GM23338 (cell line): ENCODE measurements at regions not wholly inside any gene's neighbourhood (a gene's known extent, or its start where the extent isn't known, plus 50 kb on each side); places are given as distances from the start of the nearest gene placed in this dataset.
A peak's percentile ranks its signal among the peaks of the same experiment; 100 is the strongest.

Experiments used
- ATAC-seq: fragments of 200-7000 bp; cut with Tn5 transposase; 3 replicates; pipeline ENCODE4 v1.9.1; 2020
- DNase-seq: peaks from one replicate; pipeline ENCODE4 v3.0.0-alpha.2; 2015; ENCODE audit warnings: low spot score
- H2AFZ ChIP-seq: fragments of 200-600 bp; sonication (generic); 2 replicates; pipeline ENCODE4 v1.8.0; 2016; ENCODE audit warnings: antibody characterized with exemption, mild to moderate bottlenecking, moderate library complexity
- H3F3A ChIP-seq: fragments of 200-600 bp; sonication (generic); replicated peaks from 2 replicates; pipeline ENCODE4 v1.8.0; 2017; ENCODE audit warnings: antibody characterized with exemption, mixed run types, low read depth
- H3K27ac ChIP-seq: fragments of 200-600 bp; sonication (generic); 2 replicates; pipeline ENCODE4 v1.6.1; 2016; ENCODE audit warnings: low read depth
- H3K27me3 ChIP-seq: fragments of 200-600 bp; sonication (generic); 2 replicates; pipeline ENCODE4 v1.8.0; 2016; ENCODE audit warnings: mild to moderate bottlenecking, mixed run types, moderate library complexity; ENCODE audit not compliant: insufficient read depth
- H3K36me3 ChIP-seq: fragments of 200-600 bp; sonication (generic); 2 replicates; pipeline ENCODE4 v1.8.0; 2016; ENCODE audit warnings: mild to moderate bottlenecking; ENCODE audit not compliant: insufficient read depth
- H3K4me1 ChIP-seq: fragments of 200-600 bp; sonication (generic); 2 replicates; pipeline ENCODE4 v1.8.0; 2016; ENCODE audit warnings: mild to moderate bottlenecking, moderate library complexity; ENCODE audit not compliant: insufficient read depth
- H3K4me2 ChIP-seq: fragments of 200-600 bp; sonication (generic); 2 replicates; pipeline ENCODE4 v1.7.1; 2017; ENCODE audit warnings: mixed run types
- H3K4me3 ChIP-seq: fragments of 200-600 bp; sonication (generic); 2 replicates; pipeline ENCODE4 v1.6.1; 2016; ENCODE audit warnings: mixed run types
- H3K79me2 ChIP-seq: fragments of 200-600 bp; sonication (generic); replicated peaks from 2 replicates; pipeline ENCODE4 v1.8.0; 2017; ENCODE audit warnings: mild to moderate bottlenecking; ENCODE audit not compliant: insufficient read depth
- H3K9me2 ChIP-seq: fragments of 200-600 bp; sonication (generic); 2 replicates; pipeline ENCODE4 v1.8.0; 2017; ENCODE audit not compliant: insufficient read depth
- H4K20me1 ChIP-seq: fragments of 200-600 bp; sonication (generic); replicated peaks from 2 replicates; pipeline ENCODE4 v1.8.0; 2017; ENCODE audit warnings: mild to moderate bottlenecking; ENCODE audit not compliant: insufficient read depth
- H3K27ac Mint-ChIP-seq: 2 replicates; pipeline ENCODE4 v1.8.0; 2020; ENCODE audit warnings: inconsistent platforms, mild to moderate bottlenecking, moderate library complexity, mixed read lengths
- H3K27me3 Mint-ChIP-seq: 3 replicates; pipeline ENCODE4 v1.8.0; 2022; ENCODE audit warnings: low read depth, mild to moderate bottlenecking, moderate library complexity, mixed read lengths, inconsistent platforms; ENCODE audit not compliant: insufficient read depth, poor library complexity
- H3K36me3 Mint-ChIP-seq: 3 replicates; pipeline ENCODE4 v1.8.0; 2021; ENCODE audit warnings: low read depth, mild to moderate bottlenecking, inconsistent platforms, moderate library complexity, mixed read lengths
- H3K4me1 Mint-ChIP-seq: 3 replicates; pipeline ENCODE4 v1.8.0; 2020; ENCODE audit warnings: mild to moderate bottlenecking, inconsistent platforms, mixed read lengths
- H3K4me3 Mint-ChIP-seq: 3 replicates; pipeline ENCODE4 v1.8.0; 2021; ENCODE audit warnings: moderate library complexity, mild to moderate bottlenecking, inconsistent platforms, mixed read lengths
- H3K9me3 Mint-ChIP-seq: 3 replicates; pipeline ENCODE4 v1.8.0; 2020; ENCODE audit warnings: moderate library complexity, mild to moderate bottlenecking, inconsistent platforms, mixed read lengths
- CREB1 ChIP-seq: fragments of 250-450 bp; sonication (Bioruptor Pico); IDR thresholded peaks from 2 replicates; pipeline ENCODE4 v1.5.0; 2020; ENCODE audit warnings: low read depth, mild to moderate bottlenecking, moderate library complexity
- ETS1 ChIP-seq: IDR thresholded peaks from 2 replicates; pipeline ENCODE4 v1.6.1; 2016; ENCODE audit warnings: antibody characterized with exemption
- EZH2 ChIP-seq: fragments of 200-600 bp; sonication (generic); IDR thresholded peaks from one replicate; pipeline ENCODE4 v1.8.0; 2017; ENCODE audit warnings: antibody characterized with exemption, mild to moderate bottlenecking, low read depth; ENCODE audit not compliant: unreplicated experiment
- EZH2phosphoT487 ChIP-seq: fragments of 200-600 bp; sonication (generic); IDR thresholded peaks from one replicate; pipeline ENCODE4 v1.8.1; 2018; ENCODE audit warnings: antibody characterized with exemption; ENCODE audit not compliant: unreplicated experiment
- JUNB ChIP-seq: IDR thresholded peaks from one replicate; pipeline ENCODE4 v1.6.1; 2016; ENCODE audit warnings: antibody characterized with exemption; ENCODE audit not compliant: unreplicated experiment
- NANOG ChIP-seq: IDR thresholded peaks from 2 replicates; pipeline ENCODE4 v1.6.1; 2016; ENCODE audit warnings: antibody characterized with exemption, borderline replicate concordance
- POLR2AphosphoS5 ChIP-seq: IDR thresholded peaks from 2 replicates; pipeline ENCODE4 v1.6.1; 2016; ENCODE audit warnings: antibody characterized with exemption, low read depth
- ZNF114 ChIP-seq: fragments of 250-450 bp; sonication (Bioruptor Pico); IDR thresholded peaks from 2 replicates; pipeline ENCODE4 v1.5.0; 2020; ENCODE audit warnings: mild to moderate bottlenecking, moderate library complexity
- ZNF331 ChIP-seq: fragments of 250-450 bp; sonication (Bioruptor Pico); IDR thresholded peaks from 2 replicates; pipeline ENCODE4 v1.5.0; 2020; ENCODE audit warnings: low read depth, mild to moderate bottlenecking, moderate library complexity
- ZNF462 ChIP-seq: fragments of 250-450 bp; sonication (Bioruptor Pico); IDR thresholded peaks from 2 replicates; pipeline ENCODE4 v1.5.0; 2020; ENCODE audit warnings: mild to moderate bottlenecking, moderate library complexity

GRCh38 chr6:19157486-19157885 is 679.7 kb upstream of the ID4 start:
- no peaks in the 10 kb centered on the region for H3K27me3 Mint-ChIP-seq
- H3K79me2 ChIP-seq = no peaks in the 10 kb centered on the region
- no peak overlapping the region for H3K4me3 Mint-ChIP-seq
- no peak overlapping the region for H3K4me3 ChIP-seq
- no peak overlapping the region for H3K4me2 ChIP-seq
- no peaks in the 10 kb centered on the region; the same call in 2 of the 3 replicates for H3K9me3 Mint-ChIP-seq
- H3K27ac Mint-ChIP-seq = peak overlapping the region; percentile 67; the same call in 1 of the 2 replicates
- no peaks in the 10 kb centered on the region for H3F3A ChIP-seq
- peak overlapping the region; percentile 60; the same call in 1 of the 2 replicates for H2AFZ ChIP-seq
- H3K36me3 Mint-ChIP-seq = no peaks in the 10 kb centered on the region
- H3K4me1 Mint-ChIP-seq = peaks cover 5% of the 10 kb centered on the region; the same call in 2 of the 3 replicates
- no peaks in the 10 kb centered on the region for H3K9me2 ChIP-seq
- no peaks in the 10 kb centered on the region for H3K4me1 ChIP-seq
- H4K20me1 ChIP-seq = no peaks in the 10 kb centered on the region
- H3K36me3 ChIP-seq = no peaks in the 10 kb centered on the region
- no peak for TF ChIP-seq JUNB
- DNase-seq (peak; percentile 19), ATAC-seq (no peak)
- no peaks in the 10 kb centered on the region for H3K27me3 ChIP-seq
- no peak overlapping the region for H3K27ac ChIP-seq

GRCh38 chr6:19158586-19158985 is 678.6 kb upstream of the ID4 start:
- Histone ChIP-seq H3K4me3 (no peak overlapping the region), H3K36me3 (no peaks in the 10 kb centered on the region), H3K4me1 (no peaks in the 10 kb centered on the region), H3K79me2 (no peaks in the 10 kb centered on the region), H3K27me3 (no peaks in the 10 kb centered on the region), H3F3A (no peaks in the 10 kb centered on the region), H2AFZ (no peak overlapping the region), H3K27ac (no peak overlapping the region), H4K20me1 (no peaks in the 10 kb centered on the region), H3K9me2 (no peaks in the 10 kb centered on the region), H3K4me2 (no peak overlapping the region)
- Mint-ChIP-seq H3K27ac (no peak overlapping the region), H3K36me3 (no peaks in the 10 kb centered on the region), H3K4me3 (no peak overlapping the region), H3K9me3 (no peaks in the 10 kb centered on the region), H3K27me3 (no peaks in the 10 kb centered on the region), H3K4me1 (peaks cover 5% of the 10 kb centered on the region; the same call in 2 of the 3 replicates)
- TF ChIP-seq ZNF114 (CRISPR knock-in tag) = no peak
- TF ChIP-seq EZH2 = no peak
- no peak for DNase-seq
- no peak for ATAC-seq

- no peaks in the 10 kb centered on the region for H3K79me2 ChIP-seq
- no peak for DNase-seq
- H4K20me1 ChIP-seq = no peaks in the 10 kb centered on the region
- no peaks in the 10 kb centered on the region for H3K36me3 ChIP-seq
- H3K4me1 ChIP-seq = no peaks in the 10 kb centered on the region
- no peak overlapping the region for H3K4me2 ChIP-seq
- H3K9me2 ChIP-seq = no peaks in the 10 kb centered on the region
- H3K4me1 Mint-ChIP-seq = peaks cover 5% of the 10 kb centered on the region; the same call in 2 of the 3 replicates
- H3K9me3 Mint-ChIP-seq = no peaks in the 10 kb centered on the region
- no peaks in the 10 kb centered on the region for H3F3A ChIP-seq
- H3K4me3 Mint-ChIP-seq = no peak overlapping the region
- no peaks in the 10 kb centered on the region for H3K27me3 ChIP-seq
- H3K4me3 ChIP-seq = no peak overlapping the region
- no peaks in the 10 kb centered on the region for H3K27me3 Mint-ChIP-seq
- ATAC-seq = no peak
- H3K36me3 Mint-ChIP-seq = no peaks in the 10 kb centered on the region
- no peak overlapping the region for H3K27ac Mint-ChIP-seq
- no peak overlapping the region for H3K27ac ChIP-seq
- H2AFZ ChIP-seq = no peak overlapping the region
- TF ChIP-seq NANOG (no peak), ZNF114 (CRISPR knock-in tag) (no peak), POLR2AphosphoS5 (no peak), ZNF462 (CRISPR knock-in tag) (no peak), JUNB (no peak), CREB1 (CRISPR knock-in tag) (no peak), ETS1 (no peak), EZH2phosphoT487 (no peak), ZNF331 (CRISPR knock-in tag) (no peak)
Measured at GRCh38 chr6:19159089-19159488, 678.1 kb upstream of the ID4 start.
